Loucy (cell line): ENCODE measurements at regions not wholly inside any gene's neighbourhood (a gene's known extent, or its start where the extent isn't known, plus 50 kb on each side); places are given as distances from the start of the nearest gene placed in this dataset.

Source experiments
- EZH2phosphoT487 ChIP-seq: fragments of 200-600 bp; IDR thresholded peaks from 2 replicates; pipeline ENCODE4 v1.6.1; 2018; ENCODE audit warnings: antibody characterized with exemption, mild to moderate bottlenecking, moderate library complexity, borderline replicate concordance
- TF ChIP-seq, protein P1 (sequence below): fragments of 200-600 bp; sonication (generic); conservative IDR thresholded peaks from 2 replicates; pipeline ENCODE4 v1.5.1; 2014; ENCODE audit warnings: mild to moderate bottlenecking, antibody characterized with exemption, low read length

DNA sequence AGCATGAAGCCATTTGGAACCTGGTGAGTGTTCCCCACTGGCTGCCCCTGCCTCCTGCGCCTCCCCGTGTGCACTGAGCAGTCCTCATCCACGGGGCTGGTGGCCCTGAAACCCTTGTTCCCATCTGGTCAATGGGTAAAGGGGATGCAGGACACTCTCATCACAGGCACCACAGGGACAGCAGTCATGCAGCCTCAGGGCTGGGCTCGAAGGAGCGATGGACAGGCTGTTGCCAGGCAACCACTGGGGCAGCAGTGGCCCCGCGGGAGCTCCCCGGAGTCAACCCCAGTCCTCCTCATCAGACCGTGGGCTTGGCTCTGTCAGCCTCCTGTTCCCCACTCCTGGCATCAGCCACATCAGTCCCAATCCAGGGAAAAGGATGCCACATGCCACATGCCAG is 509.5 kb downstream of the EIPR1 start:
- TF ChIP-seq, protein P1, sequence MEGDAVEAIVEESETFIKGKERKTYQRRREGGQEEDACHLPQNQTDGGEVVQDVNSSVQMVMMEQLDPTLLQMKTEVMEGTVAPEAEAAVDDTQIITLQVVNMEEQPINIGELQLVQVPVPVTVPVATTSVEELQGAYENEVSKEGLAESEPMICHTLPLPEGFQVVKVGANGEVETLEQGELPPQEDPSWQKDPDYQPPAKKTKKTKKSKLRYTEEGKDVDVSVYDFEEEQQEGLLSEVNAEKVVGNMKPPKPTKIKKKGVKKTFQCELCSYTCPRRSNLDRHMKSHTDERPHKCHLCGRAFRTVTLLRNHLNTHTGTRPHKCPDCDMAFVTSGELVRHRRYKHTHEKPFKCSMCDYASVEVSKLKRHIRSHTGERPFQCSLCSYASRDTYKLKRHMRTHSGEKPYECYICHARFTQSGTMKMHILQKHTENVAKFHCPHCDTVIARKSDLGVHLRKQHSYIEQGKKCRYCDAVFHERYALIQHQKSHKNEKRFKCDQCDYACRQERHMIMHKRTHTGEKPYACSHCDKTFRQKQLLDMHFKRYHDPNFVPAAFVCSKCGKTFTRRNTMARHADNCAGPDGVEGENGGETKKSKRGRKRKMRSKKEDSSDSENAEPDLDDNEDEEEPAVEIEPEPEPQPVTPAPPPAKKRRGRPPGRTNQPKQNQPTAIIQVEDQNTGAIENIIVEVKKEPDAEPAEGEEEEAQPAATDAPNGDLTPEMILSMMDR: no peak
- TF ChIP-seq EZH2phosphoT487: no peak
